ENCODE measurements at regions not wholly inside any gene's neighbourhood (a gene's known extent, or its start where the extent isn't known, plus 50 kb on each side); places are given as distances from the start of the nearest gene placed in this dataset.
"Not testable (repeated sequence)": the region's sequence is repeated elsewhere in the genome, so short reads cannot be mapped to it uniquely, and the experiment has no call there.

- Mint-ChIP-seq H3K4me3 (no peak overlapping the region), H3K4me1 (ENCODE audit: unreplicated experiment) (no peaks in the 10 kb centered on the region), H3K9me3 (peaks cover 6% of the 10 kb centered on the region), H3K27ac (no peak overlapping the region), H3K27me3 (peaks cover 4% of the 10 kb centered on the region), H3K36me3 (no peaks in the 10 kb centered on the region)
- DNase-seq (ENCODE audit: extremely low spot score, unreplicated experiment): no peak
- TF ChIP-seq CTCF (conservative IDR thresholded peaks at IDR 0.05): no peak
These were observed 55.2 kb upstream of the MDM1 start for GRCh38 chr12:68387338-68387737.

- Mint-ChIP-seq H3K4me1 (ENCODE audit: unreplicated experiment) (no peaks in the 10 kb centered on the region), H3K9me3 (peaks cover 6% of the 10 kb centered on the region), H3K27ac (no peak overlapping the region), H3K36me3 (no peaks in the 10 kb centered on the region), H3K27me3 (peaks cover 4% of the 10 kb centered on the region), H3K4me3 (no peak overlapping the region)
- no peak for TF ChIP-seq CTCF (conservative IDR thresholded peaks at IDR 0.05)
- no peak for DNase-seq (ENCODE audit: extremely low spot score, unreplicated experiment)
These were observed 57.1 kb upstream of the MDM1 start for GRCh38 chr12:68389305-68389704.

- H3K4me3 Mint-ChIP-seq: no peak overlapping the region
- H3K27me3 Mint-ChIP-seq: no peaks in the 10 kb centered on the region
- no peak for TF ChIP-seq CTCF (conservative IDR thresholded peaks at IDR 0.05)
- DNase-seq (ENCODE audit: extremely low spot score, unreplicated experiment): no peak
- no peaks in the 10 kb centered on the region for H3K36me3 Mint-ChIP-seq
- H3K9me3 Mint-ChIP-seq: peaks cover 8% of the 10 kb centered on the region
- no peak overlapping the region for H3K27ac Mint-ChIP-seq
- H3K4me1 Mint-ChIP-seq (ENCODE audit: unreplicated experiment): no peaks in the 10 kb centered on the region
These were observed 59.8 kb upstream of the MDM1 start for GRCh38 chr12:68391937-68392336.

- no peaks in the 10 kb centered on the region for H3K36me3 Mint-ChIP-seq
- peaks cover 12% of the 10 kb centered on the region for H3K9me3 Mint-ChIP-seq
- no peak overlapping the region for H3K27ac Mint-ChIP-seq
- H3K4me1 Mint-ChIP-seq (ENCODE audit: unreplicated experiment): no peaks in the 10 kb centered on the region
- H3K4me3 Mint-ChIP-seq: no peak overlapping the region
- H3K27me3 Mint-ChIP-seq: no peaks in the 10 kb centered on the region
- DNase-seq (ENCODE audit: extremely low spot score, unreplicated experiment): no peak
- no peak for TF ChIP-seq CTCF (conservative IDR thresholded peaks at IDR 0.05)
These were observed 60.2 kb upstream of the MDM1 start for GRCh38 chr12:68392376-68392775.

GRCh38 chr12:68393417-68393816 lies 61.3 kb upstream of the MDM1 start:
- Mint-ChIP-seq H3K9me3 (peaks cover 16% of the 10 kb centered on the region), H3K27me3 (no peaks in the 10 kb centered on the region), H3K4me3 (no peak overlapping the region), H3K4me1 (ENCODE audit: unreplicated experiment) (no peaks in the 10 kb centered on the region), H3K27ac (no peak overlapping the region), H3K36me3 (no peaks in the 10 kb centered on the region)
- DNase-seq (ENCODE audit: extremely low spot score, unreplicated experiment): no peak
- no peak for TF ChIP-seq CTCF (conservative IDR thresholded peaks at IDR 0.05)

GRCh38 chr12:68397566-68398158 lies 65.5 kb upstream of the MDM1 start:
- no peak for TF ChIP-seq CTCF (conservative IDR thresholded peaks at IDR 0.05)
- no peak overlapping the region for H3K27ac Mint-ChIP-seq
- H3K4me3 Mint-ChIP-seq: no peak overlapping the region
- no peaks in the 10 kb centered on the region for H3K27me3 Mint-ChIP-seq
- no peaks in the 10 kb centered on the region for H3K36me3 Mint-ChIP-seq
- H3K4me1 Mint-ChIP-seq (ENCODE audit: unreplicated experiment): peaks cover 4% of the 10 kb centered on the region
- peaks cover 10% of the 10 kb centered on the region for H3K9me3 Mint-ChIP-seq
- no peak for DNase-seq (ENCODE audit: extremely low spot score, unreplicated experiment)

- not testable (repeated sequence) for H3K4me3 Mint-ChIP-seq; DNase-seq (ENCODE audit: extremely low spot score, unreplicated experiment); H3K4me1 Mint-ChIP-seq (ENCODE audit: unreplicated experiment); H3K27ac Mint-ChIP-seq; H3K36me3 Mint-ChIP-seq; H3K27me3 Mint-ChIP-seq
- H3K9me3 Mint-ChIP-seq: peaks cover 10% of the 10 kb centered on the region
These were observed 66.5 kb upstream of the MDM1 start for GRCh38 chr12:68398689-68399088.
